GM21528 (cell line): ENCODE measurements at regions not wholly inside any gene's neighbourhood (a gene's known extent, or its start where the extent isn't known, plus 50 kb on each side); places are given as distances from the start of the nearest gene placed in this dataset.
"Not testable (repeated sequence)": the region's sequence is repeated elsewhere in the genome, so short reads cannot be mapped to it uniquely, and the experiment has no call there.

ENCODE experiments used
- ATAC-seq: cut with Tn5 transposase; IDR thresholded peaks from one replicate; pipeline ENCODE4 v1.9.1; 2021; ENCODE audit warnings: mild to moderate bottlenecking, moderate library complexity; ENCODE audit not compliant: unreplicated experiment, low FRiP score

DNA sequence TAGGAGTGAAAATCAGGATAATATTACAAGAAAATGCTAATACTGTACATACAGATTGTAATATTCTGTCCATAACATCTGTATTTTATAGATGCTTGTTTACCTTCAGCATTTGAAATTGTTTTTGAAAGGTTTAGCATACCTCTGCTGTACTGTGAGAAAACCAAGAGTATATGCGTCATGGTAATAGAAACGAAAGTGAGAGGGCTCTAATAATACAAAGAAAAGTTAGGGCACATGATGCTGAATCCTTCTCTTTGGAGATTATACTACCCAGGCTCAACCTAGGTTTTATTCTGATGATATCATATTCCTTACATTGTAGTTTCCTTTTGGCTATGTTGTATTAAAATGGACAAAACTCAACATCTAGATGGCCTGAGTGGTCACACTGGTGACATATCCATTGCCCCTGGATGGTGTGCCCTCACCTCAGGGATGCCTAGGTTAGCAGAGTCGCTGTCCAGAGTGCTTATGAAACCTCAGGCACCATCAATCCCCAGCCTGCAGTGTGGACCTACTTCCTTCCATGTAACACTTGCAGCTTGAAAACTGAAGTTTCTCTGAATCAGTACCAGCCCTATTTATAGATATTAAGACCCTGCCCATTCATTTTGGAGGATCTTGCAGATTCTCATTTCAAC is 253.7 kb downstream of the KCTD12 start:
- ATAC-seq, result no peak

DNA sequence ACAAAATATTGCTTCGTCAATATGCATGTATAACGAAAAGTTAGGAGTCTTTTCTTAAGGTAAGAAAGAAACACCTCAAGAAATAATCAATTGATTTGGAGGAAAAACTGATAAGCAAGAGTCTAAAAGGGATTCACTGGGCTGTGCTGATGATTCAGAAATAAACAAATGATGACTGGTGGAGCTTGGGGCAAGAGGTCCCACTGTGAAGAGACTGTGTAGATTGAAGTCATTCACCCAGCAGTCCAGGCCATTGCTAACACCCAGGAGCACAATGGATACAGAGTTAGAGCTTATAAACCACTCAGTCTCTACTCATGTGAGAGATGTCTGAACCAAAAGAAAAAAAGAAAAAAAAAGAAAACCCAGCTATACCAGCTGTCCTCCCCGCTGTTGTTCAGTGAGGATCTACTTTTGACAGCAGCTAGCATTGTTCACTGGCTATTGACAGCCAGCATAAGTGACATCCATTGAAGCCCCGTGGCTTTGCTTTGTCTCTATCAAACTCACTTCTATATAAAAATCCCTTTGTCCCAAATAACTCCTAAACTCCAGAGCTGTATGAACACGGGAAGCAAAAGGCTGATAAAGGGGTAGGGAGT is 255.5 kb downstream of the KCTD12 start:
- no peak for ATAC-seq

DNA sequence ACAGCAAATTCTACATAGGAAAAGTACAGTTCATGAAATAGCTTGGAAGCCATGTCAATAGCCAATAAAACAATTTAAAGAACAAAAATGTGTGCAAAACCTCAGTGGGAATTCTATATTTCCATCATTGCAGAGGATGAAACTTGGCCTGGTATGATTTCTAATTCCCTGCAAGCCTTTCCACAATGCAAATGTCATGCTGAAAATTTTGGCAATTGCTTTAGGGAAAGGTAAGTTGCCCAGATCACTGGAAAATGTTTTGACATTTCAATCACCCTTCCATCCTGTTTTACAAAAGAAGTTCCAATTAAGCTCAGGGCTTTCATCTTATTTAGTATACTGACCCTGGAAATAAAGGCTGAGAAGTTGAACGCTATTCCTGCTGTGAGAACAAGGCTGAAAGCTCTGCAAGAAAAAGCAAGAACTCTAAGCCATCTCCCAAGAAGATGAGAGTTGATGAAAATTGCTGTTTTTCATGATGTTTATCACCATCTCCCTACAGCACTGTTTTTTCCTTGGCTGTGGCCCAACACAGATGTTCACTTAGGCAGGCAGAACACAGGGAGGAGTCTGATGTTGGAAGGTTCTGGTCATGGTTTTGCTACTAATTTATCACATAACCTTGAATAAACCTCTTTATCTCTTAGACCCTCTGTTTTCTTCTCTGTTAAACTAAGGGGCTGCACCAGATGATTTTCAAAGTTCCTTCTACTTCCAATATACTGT is 263.7 kb downstream of the KCTD12 start:
- ATAC-seq, result no peak

DNA sequence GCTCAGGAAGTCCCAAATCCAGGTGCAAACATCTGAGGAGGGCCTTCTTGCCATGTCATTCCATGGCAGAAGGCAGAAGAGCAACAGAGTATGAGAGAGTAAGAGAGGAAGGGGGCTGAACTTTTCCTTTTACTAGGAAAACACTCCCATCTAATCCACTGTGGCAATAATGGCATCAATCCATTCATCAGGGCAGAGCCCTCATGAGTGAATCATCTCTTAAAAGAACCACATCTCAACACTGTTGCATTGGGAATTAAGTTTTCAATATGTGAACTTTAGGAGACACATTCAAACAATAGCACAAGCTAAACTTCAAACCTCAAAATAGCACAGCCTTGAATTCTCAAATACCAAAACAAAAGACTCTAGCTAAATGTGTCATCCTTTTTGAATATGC is 264.5 kb downstream of the KCTD12 start:
- no peak for ATAC-seq

DNA sequence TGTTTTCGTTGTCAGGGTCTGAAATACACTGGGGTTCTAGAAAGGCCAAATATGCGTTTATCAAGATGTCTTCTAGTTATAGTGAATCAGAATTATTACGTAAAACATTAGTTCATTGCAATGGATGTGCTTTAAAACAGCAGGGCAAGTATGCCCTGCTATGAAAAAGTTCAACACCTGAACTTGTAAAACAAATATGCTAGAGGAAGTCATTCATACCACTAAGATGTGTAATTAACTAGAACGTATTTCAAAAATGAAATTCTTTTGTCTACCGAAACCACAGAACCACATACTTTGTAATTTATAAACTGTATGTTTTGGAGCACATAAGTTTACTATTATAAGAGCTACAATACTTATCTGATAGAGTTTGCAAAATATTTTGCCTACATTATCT is 266.2 kb downstream of the KCTD12 start:
- no peak for ATAC-seq

DNA sequence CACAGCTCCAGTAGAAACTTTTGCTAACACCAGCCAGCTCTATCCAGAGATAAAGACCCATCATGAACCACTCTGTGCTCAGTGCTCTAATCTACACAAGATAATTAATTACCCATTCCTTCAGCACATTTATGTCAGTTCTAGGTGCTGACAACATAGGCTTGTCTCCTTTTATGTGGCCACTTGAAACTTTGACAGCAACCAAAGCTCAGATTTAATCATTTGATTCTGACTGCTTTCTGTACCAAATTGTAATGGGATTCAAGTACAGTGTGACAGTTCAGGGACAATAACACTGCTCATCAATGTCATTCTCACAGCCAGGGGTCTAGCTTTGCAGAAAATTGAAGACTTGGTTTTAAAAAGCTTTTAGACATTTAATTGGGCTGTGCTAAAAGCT is 266.6 kb downstream of the KCTD12 start:
- no peak for ATAC-seq

DNA sequence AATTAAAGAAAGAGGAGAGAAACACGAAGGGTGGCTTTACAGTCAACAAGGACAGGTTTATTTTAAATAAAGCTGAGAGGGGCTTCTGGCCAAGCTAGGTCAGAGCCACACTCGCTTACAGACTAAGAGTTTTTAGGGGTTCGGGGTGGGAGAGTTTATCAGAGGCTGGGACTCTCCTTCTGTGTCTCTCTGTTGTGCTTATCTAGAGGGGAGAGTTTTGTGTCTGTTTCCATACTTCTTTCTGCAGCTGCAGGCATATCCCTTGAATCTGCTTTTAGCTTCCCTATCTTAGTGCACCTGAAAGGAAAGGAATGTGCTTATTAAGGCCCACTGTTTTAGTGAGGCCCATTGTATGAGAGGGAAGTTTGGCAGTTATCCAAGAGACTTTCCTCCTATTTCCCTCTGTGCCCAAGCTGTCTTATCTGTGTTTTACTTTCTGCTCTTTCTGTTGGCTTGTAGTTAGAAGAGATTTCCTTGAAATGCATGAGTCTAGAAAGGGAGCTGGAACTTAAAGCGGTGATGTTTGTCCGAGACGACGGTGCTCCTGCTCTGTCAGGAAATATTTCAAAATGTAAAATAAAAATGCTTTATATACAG is 275.3 kb downstream of the KCTD12 start:
- no peak for ATAC-seq

DNA sequence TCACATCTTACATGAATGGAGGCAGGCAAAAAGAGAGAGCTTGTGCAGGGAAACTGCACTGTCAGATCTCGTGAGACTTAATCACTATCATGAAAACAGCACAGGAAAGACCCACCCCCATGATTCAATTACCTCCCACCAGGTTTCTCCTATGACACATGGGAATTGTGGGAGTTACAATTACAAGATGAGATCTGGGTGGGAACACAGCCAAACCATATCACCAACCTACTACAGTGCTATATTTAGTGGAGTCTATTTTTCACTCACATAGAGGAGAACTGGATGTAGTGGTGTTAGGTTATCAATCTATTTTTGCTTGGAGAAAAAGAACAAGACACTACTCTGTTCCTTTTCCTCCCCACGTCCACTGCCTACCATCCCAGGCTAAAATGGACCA is 276.6 kb downstream of the KCTD12 start:
- no peak for ATAC-seq

DNA sequence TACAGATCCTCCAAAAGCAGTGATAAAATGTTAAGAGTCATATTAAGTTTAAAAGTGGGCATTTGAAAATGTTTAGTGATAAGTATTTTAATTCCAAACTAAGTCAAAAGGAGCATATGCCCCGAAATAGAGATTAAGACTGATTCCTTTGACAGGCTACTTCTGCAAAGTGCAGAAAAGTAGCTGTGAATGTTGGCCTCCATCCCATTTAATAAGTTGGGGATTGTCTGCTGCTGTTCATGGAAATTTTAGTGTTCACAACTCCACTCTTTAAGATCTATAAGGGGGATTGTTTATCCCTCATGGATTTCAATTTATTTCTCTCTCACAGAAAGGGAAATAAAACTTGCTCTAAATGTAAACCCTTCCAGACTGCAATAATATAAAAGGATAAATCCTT is 278.3 kb downstream of the KCTD12 start:
- no peak for ATAC-seq

DNA sequence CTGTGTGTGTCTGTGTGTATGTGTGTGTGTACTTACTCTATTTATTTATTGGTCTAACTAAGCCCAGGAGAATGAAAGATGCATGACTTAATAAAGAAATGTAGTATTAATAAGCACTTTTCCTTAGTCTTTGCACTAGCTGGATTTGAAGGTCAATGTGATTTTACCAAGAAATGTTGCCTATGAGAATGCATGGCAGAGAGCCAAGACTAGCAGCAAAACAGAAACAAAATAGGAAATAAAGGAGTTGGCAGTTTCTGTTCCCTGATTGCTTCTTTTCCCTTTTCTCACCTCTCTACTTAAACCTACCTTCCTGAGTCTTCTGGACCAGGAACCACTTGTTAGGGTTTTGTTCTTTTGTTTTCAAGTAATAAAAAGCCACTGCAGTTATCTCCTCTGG is 286.1 kb downstream of the KCTD12 start:
- ATAC-seq, result no peak

DNA sequence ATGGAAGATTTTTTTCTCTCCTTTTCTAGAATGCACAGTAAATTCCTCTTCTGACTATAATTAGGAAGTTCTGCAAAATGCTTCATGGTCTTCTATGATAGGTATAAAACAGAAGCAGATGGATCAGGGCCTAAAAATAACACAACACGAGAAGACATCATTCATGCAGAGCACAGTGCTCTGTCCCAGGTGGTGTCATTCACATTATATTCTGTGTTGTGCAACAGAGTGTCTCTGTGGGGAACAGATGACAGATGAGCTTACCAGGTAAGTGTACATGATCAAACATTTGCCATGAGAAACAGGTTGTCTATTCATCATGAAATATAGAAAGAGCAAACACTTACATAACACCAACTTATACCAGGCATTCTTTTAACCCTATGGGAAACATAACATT is 288.3 kb downstream of the KCTD12 start:
- ATAC-seq, result no peak

DNA sequence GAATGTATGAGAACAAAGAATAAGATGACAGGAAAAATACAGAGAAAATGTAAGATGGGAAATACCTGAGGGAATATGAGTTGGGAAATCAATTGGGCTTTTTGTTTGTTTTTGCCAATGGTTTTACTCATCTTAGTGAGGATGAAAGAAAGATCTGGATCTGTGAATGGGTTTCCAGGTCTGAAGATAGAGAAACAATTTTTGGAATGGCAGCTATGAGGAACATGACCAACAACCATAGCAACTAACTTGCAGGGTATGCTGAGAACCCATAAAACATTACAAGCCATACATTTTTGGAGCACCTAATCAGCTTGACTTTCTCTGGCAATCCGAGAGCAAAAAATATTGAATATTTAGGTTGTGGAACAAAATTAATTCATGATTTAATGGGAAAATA is 290.0 kb downstream of the KCTD12 start:
- no peak for ATAC-seq

DNA sequence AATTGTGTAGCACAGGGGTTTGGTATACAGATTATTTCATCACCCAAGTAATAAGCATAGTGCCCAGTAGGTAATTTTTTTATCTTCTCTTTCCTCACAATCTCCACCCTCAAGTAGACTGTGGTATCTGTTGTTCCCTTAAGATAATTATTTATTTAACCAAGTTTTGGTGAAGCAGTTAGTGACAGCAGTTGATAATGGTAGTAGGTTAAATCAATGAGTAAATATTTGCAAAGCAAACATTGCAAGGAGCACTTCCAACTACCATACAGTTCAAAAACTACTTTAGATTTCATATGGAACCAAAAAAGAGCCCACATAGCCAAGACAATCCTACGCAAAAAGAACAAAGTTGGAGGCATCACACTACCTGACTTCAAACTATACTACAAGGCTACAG is 291.8 kb downstream of the KCTD12 start:
- ATAC-seq, result no peak

DNA sequence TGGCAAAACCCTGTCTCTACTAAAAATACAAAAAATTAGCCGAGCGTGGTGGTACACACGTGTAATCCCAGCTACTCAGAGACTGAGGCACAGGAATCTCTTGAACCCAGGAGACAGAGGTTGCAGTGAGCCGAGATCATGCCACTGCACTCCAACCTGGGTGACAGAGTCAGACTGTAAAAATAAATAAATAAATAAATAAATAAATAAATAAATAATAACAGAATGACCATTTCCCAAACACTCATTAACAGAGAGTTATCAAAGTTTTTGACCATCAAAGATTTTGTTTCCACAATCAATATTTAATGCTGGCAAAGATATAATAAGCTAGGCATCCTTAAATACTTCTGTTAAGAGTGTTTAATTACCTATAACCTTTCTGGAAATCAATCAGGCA is 299.4 kb downstream of the KCTD12 start:
- no peak for ATAC-seq

DNA sequence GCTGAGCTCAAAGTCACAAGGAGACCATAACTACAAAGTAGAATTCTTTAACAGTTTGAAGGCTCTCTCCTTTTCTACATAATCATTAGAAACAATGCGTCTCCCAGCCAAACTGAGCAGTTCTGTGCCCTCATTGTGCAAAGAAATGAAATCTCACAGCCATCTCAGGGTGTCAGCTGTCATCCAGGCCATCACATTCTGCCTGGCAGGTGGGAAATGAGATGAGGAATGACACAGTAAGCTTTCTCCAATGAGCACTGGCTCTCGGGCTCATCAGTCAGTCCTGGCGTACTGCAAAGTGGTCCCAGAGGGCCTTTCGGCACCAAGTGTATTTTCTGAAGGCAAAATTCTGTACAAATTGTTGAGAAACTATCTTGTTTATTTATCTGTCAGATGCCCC is 306.5 kb downstream of the KCTD12 start:
- no peak for ATAC-seq

DNA sequence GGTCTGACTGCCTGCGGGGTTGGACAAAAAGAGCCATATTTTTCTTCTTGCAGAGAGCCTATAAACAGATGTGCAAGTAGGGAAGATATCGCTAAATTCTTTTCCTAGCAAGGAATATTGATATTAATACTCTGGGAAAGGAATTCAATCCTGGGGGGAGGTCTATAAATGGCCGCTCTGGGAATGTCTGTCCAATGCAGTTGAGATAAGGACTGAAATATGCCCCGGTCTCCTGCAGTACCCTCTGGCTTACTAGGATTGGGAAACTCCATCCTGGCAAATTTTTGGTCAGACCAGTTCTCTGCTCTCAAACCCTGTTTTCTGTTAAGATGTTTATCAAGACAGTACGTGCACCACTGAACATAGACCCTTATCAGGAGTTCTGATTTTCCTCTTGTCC is 310.6 kb downstream of the KCTD12 start:
- ATAC-seq, result not testable (repeated sequence)

DNA sequence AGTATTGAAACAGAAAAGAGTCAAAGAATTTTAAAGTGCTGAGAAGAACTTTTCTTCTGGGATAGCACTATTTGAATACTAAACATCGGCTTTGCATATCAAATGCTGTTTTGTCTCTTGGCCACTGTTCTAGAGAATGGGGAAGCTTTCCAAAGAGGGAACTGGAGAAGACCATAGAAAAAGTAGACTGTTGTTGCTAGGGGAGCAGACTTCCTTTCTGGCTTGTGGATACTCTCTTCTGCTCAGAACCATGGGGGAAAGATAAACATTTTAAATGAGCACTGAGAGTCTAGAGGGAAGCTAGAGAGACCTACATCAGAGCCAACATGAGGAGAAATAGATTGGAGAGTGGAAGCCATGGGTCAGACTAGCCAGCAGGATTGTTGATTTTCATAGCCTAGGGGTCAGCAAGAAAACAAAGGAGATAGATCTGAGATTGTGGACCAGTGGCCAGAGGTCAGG is 315.7 kb downstream of the KCTD12 start:
- no peak for ATAC-seq

DNA sequence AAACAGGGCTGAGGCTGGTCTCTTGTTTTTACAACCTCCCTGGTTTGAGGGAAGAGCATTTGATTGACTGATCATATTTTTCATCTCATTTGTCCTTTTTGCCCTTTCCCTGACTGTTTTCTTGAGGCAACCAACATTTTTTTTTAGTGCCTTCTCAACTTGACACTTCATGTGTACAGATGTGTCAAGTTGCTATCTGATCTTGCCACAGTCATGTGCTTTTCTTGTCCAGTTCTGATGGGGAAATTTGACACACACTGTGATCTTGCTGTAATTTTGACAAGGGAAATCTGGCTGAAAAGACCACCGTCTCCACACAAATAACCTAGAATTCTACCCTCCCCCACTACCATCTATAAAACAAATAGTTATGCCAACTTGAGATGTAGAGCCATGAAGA is 329.6 kb downstream of the KCTD12 start:
- ATAC-seq, result no peak

DNA sequence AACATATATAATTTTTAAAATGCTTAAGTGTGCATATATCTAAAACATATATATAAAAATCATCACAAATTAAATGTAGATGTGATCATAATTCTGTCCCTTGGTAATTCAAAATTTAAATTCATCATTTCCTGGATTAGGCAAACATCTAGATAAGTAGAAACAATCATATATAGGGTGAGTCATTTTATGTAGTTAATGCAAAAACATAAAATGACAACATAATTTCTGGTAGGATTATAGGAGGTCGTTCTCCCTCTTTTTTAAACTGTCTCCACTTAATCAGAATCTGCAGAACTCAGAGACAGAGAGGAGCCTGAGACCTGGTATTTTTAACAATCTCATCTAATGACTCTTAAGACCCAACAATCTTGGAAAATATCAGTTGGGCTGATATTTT is 333.4 kb downstream of the KCTD12 start:
- ATAC-seq, result no peak

DNA sequence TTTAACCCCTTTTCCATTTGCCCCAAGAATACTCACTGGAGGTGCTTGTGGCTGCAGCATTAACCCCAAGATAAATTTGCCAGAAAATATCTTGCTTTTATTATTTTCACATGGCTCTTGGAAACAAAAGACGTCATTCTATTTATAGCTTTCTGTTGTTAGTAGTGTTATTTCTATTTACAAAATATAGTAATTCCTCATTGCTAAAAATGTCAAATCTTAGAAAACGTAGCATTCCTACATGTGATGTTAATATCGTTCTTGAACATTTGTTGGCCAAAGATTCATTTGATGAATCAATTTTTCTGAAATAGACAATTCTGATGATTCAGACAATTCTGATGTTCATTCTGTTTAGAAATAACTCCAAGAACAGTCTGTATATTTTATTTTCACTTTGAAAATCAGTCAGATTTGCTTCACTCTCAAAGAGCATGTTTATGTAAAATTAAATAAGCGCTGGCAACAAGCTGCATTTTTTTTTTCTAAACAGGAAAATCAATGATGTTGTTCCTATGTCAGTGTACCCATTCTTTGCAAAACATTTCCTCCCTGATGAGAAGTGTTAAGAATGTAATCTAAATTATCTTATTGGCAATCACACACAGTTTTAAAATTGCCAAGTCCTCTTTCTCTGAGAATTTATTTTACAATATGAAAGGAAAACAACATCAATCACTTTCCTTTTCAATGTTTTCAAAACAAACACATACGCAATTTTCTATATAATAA is 334.0 kb downstream of the KCTD12 start:
- ATAC-seq, result no peak

DNA sequence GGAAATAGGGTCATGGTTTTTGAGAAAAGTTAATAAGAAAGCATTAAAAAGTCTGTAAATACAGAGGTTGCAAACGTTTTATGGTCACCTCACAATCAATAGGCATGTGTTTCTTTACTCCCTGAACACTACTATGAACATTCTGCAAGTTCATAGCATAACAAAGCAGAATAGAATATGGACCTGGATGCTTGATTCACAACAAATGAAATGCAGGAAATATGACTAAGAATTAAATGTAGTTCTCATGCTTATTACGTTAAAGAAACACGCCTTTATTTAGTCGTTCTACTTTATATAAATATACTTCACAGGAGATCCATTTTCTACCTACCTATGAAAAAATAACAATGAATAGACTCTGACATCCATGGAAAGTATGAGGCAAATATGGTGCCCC is 344.0 kb downstream of the KCTD12 start:
- no peak for ATAC-seq
